OCI-LY7 (cell line): ENCODE measurements at regions not wholly inside any gene's neighbourhood (a gene's known extent, or its start where the extent isn't known, plus 50 kb on each side); places are given as distances from the start of the nearest gene placed in this dataset.

Experiments used
- BruUV-seq: library from RNA; stranded (reverse); fragments of 400-500 nt; replicated peaks from 2 replicates; lab custom pipeline; 2021; lab: Mats Ljungman, UMichigan
- CTCF ChIA-PET: fragments of 300-600 bp; sonication (Branson Sonifier 250); formaldehyde crosslinking; loops from one replicate; lab custom pipeline; 2022; ENCODE audit warnings: antibody characterized with exemption; ENCODE audit not compliant: unreplicated experiment; lab: Charles Lee
- POLR2A ChIA-PET: fragments of 300-600 bp; sonication (Branson Sonifier 250); formaldehyde crosslinking; loops from one replicate; lab custom pipeline; 2022; ENCODE audit warnings: antibody characterized with exemption; lab: Charles Lee
- DNase-seq: peaks from one replicate; pipeline ENCODE4 v3.0.0-alpha.2; 2015; ENCODE audit warnings: low spot score
- H2AFZ ChIP-seq: fragments of 200-600 bp; sonication (generic), shearing (Covaris generic); 2 replicates; pipeline ENCODE4 v1.6.1; 2014; ENCODE audit warnings: mild to moderate bottlenecking, antibody characterized with exemption, low read length, moderate library complexity
- H3K27ac ChIP-seq: fragments of 200-600 bp; sonication (generic); 2 replicates; pipeline ENCODE4 v1.5.1; 2014; ENCODE audit warnings: mixed run types, low read depth, mild to moderate bottlenecking, moderate library complexity, low read length, inconsistent platforms; ENCODE audit not compliant: poor library complexity, severe bottlenecking
- H3K36me3 ChIP-seq: fragments of 200-600 bp; sonication (generic); 2 replicates; pipeline ENCODE4 v1.6.1; 2014; ENCODE audit warnings: mild to moderate bottlenecking, antibody characterized with exemption, low read length, moderate library complexity, mixed read lengths; ENCODE audit not compliant: insufficient read depth
- H3K4me1 ChIP-seq: fragments of 200-600 bp; sonication (generic); 2 replicates; pipeline ENCODE4 v1.5.1; 2014; ENCODE audit warnings: mild to moderate bottlenecking, low read length; ENCODE audit not compliant: insufficient read depth, poor library complexity, severe bottlenecking
- H3K4me2 ChIP-seq: fragments of 200-600 bp; sonication (generic); 2 replicates; pipeline ENCODE4 v1.6.1; 2014; ENCODE audit warnings: mild to moderate bottlenecking, low read length
- H3K4me3 ChIP-seq: fragments of 200-600 bp; sonication (generic); 2 replicates; pipeline ENCODE4 v1.5.1; 2014; ENCODE audit warnings: mild to moderate bottlenecking, low read depth, low read length; ENCODE audit not compliant: poor library complexity, severe bottlenecking
- H3K79me2 ChIP-seq: fragments of 200-600 bp; sonication (generic); 2 replicates; pipeline ENCODE4 v1.6.1; 2016; ENCODE audit warnings: low read depth, mild to moderate bottlenecking, low read length, moderate library complexity, mixed read lengths; ENCODE audit not compliant: insufficient read depth
- H3K9me2 ChIP-seq: fragments of 200-600 bp; sonication (generic); 2 replicates; pipeline ENCODE4 v1.6.1; 2016; ENCODE audit warnings: mild to moderate bottlenecking, low read length, mixed read lengths; ENCODE audit not compliant: insufficient read depth
- H3K9me3 ChIP-seq: fragments of 200-600 bp; sonication (generic); 2 replicates; pipeline ENCODE4 v1.6.1; 2014; ENCODE audit warnings: mild to moderate bottlenecking, mixed run types, low read length, mixed read lengths
- H4K20me1 ChIP-seq: fragments of 200-600 bp; sonication (generic); 2 replicates; pipeline ENCODE4 v1.6.1; 2014; ENCODE audit warnings: mild to moderate bottlenecking, antibody characterized with exemption, low read length, moderate library complexity, mixed read lengths; ENCODE audit not compliant: insufficient read depth
- CTCF ChIP-seq: fragments of 200-600 bp; sonication (generic); conservative IDR thresholded peaks from 2 replicates; pipeline ENCODE4 v1.5.1; 2014; ENCODE audit warnings: mild to moderate bottlenecking, antibody characterized with exemption, low read length, moderate library complexity, mixed read lengths
- EZH2phosphoT487 ChIP-seq: fragments of 200-600 bp; sonication (generic); IDR thresholded peaks from 2 replicates; pipeline ENCODE4 v1.6.1; 2018; ENCODE audit warnings: low read depth, borderline replicate concordance, mild to moderate bottlenecking, mixed run types, antibody characterized with exemption, low read length, moderate library complexity, mixed read lengths
- intact Hi-C: fragments of 100-400 bp; cut with micrococcal nuclease; formaldehyde crosslinking; loops from one replicate; pipeline ENCODE4 v1.10.0; 2022; ENCODE audit not compliant: unreplicated experiment

GRCh38 chr2:47256416-47257087 is 80.2 kb upstream of the CALM2 start:
- no TSS peak for BruUV-seq
- intact Hi-C loops, result no loop called here
- Histone ChIP-seq H3K79me2 (no peaks in the 10 kb centered on the region), H3K27ac (no peak overlapping the region), H3K9me3 (no peaks in the 10 kb centered on the region), H3K4me2 (no peak overlapping the region), H3K4me1 (no peaks in the 10 kb centered on the region), H3K36me3 (no peaks in the 10 kb centered on the region), H4K20me1 (no peaks in the 10 kb centered on the region), H3K9me2 (no peaks in the 10 kb centered on the region), H3K4me3 (no peak overlapping the region), H2AFZ (no peak overlapping the region)
- DNase-seq, result no peak
- POLR2A ChIA-PET, result interaction anchor here (0.5 kb wide), 1 partner anchor 34 kb away, joined by 3 read pairs; no protein-coding TSS in a partner anchor
- TF ChIP-seq EZH2phosphoT487 (no peak), CTCF (no peak)
- CTCF ChIA-PET, result no interaction called here

- intact Hi-C loops, result no loop called here
- no peak overlapping the region for H3K27ac ChIP-seq
- ChIA-PET CTCF (no interaction called here), POLR2A (no interaction called here)
- TF ChIP-seq CTCF (no peak), EZH2phosphoT487 (no peak)
- no peak overlapping the region for H3K4me2 ChIP-seq
- no peak overlapping the region for H3K4me3 ChIP-seq
- BruUV-seq, result no TSS peak
- H3K79me2 ChIP-seq, result no peaks in the 10 kb centered on the region
- no peak for DNase-seq
- no peaks in the 10 kb centered on the region for H3K36me3 ChIP-seq
- H4K20me1 ChIP-seq, result no peaks in the 10 kb centered on the region
- H3K9me2 ChIP-seq, result no peaks in the 10 kb centered on the region
- no peaks in the 10 kb centered on the region for H3K4me1 ChIP-seq
- H3K9me3 ChIP-seq, result no peaks in the 10 kb centered on the region
- H2AFZ ChIP-seq, result no peak overlapping the region
Observed at GRCh38 chr2:47255794-47256193, 79.5 kb upstream of the CALM2 start.

GRCh38 chr2:47254464-47254863 is 78.2 kb upstream of the CALM2 start:
- H3K9me2 ChIP-seq, result no peaks in the 10 kb centered on the region
- no peak overlapping the region for H3K27ac ChIP-seq
- H3K79me2 ChIP-seq, result no peaks in the 10 kb centered on the region
- TF ChIP-seq EZH2phosphoT487 (no peak), CTCF (no peak)
- no TSS peak for BruUV-seq
- H2AFZ ChIP-seq, result no peak overlapping the region
- no peaks in the 10 kb centered on the region for H3K9me3 ChIP-seq
- H4K20me1 ChIP-seq, result no peaks in the 10 kb centered on the region
- ChIA-PET POLR2A (interaction anchor here (0.9 kb wide), 1 partner anchor 27 kb away, joined by 4 read pairs; no protein-coding TSS in a partner anchor), CTCF (no interaction called here)
- no peak overlapping the region for H3K4me3 ChIP-seq
- peak; percentile 27 for DNase-seq
- no peaks in the 10 kb centered on the region for H3K4me1 ChIP-seq
- H3K4me2 ChIP-seq, result no peak overlapping the region
- no peaks in the 10 kb centered on the region for H3K36me3 ChIP-seq
- intact Hi-C loops, result no loop called here
